ENCODE measurements at regions not wholly inside any gene's neighbourhood (a gene's known extent, or its start where the extent isn't known, plus 50 kb on each side); places are given as distances from the start of the nearest gene placed in this dataset.

DNA sequence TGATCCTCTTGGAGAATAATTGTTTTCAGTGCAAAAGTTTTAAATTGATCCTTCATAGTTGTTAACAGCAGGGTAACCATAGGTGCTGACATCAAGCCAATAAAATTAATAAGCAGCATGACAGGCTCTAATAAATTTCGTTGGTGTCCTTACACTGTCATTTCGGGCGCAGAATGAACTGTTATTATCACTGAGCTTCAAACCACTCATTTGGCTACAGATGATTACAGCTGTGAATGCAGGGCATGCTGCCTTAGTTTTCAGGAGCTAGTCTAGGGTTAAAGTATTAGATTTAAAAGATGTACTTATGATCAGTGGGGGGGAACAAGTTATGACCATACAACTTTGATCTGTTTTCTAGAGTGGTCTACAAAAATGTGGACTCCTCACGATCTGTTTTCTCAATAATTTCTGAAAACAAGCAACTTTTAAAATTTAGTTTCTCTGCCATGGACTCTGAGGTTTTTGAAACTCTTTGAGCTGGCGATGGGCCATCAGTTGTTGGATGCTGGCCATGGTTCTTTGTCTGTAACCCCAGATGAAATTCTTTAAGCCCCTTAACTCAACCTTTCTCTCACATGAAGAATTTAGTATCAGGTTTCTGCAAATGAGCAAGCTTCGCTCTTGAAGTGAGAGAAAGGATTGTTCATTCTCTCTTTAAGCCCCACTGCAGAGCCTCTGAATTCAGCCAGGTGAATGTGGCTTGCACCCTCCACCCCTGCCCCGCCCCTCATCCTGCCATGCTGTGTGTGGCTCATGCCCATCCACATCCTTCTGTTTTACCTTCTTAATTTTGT lies 99.1 kb upstream of the MTHFD1L start:
- no peaks in the 10 kb centered on the region for H3K36me3 ChIP-seq (ENCODE audit: insufficient read depth, low read length)
- ChIA-PET POLR2A (no interaction called here), CTCF (interaction anchor here (0.5 to 1.7 kb wide), 3 partner anchors 9 to 348 kb away, joined by 3 to 6 read pairs (median 3); no protein-coding TSS in a partner anchor)
- Mint-ChIP-seq H3K27ac (no peak overlapping the region), H3K27me3 (no peaks in the 10 kb centered on the region), H3K4me1 (ENCODE audit: low read depth) (no peaks in the 10 kb centered on the region), H3K4me3 (no peak overlapping the region), H3K36me3 (ENCODE audit: low read depth) (no peaks in the 10 kb centered on the region), H3K9me3 (no peaks in the 10 kb centered on the region)
- intact Hi-C loops (cut with DNase I, micrococcal nuclease), result no loop called here
- H3K27ac ChIP-seq (ENCODE audit: low read depth in 1 of 2, low read length in 2 of 2), result no peak overlapping the region
- H3K4me3 ChIP-seq (ENCODE audit: low read length), result no peak overlapping the region
- TF ChIP-seq, protein P1, sequence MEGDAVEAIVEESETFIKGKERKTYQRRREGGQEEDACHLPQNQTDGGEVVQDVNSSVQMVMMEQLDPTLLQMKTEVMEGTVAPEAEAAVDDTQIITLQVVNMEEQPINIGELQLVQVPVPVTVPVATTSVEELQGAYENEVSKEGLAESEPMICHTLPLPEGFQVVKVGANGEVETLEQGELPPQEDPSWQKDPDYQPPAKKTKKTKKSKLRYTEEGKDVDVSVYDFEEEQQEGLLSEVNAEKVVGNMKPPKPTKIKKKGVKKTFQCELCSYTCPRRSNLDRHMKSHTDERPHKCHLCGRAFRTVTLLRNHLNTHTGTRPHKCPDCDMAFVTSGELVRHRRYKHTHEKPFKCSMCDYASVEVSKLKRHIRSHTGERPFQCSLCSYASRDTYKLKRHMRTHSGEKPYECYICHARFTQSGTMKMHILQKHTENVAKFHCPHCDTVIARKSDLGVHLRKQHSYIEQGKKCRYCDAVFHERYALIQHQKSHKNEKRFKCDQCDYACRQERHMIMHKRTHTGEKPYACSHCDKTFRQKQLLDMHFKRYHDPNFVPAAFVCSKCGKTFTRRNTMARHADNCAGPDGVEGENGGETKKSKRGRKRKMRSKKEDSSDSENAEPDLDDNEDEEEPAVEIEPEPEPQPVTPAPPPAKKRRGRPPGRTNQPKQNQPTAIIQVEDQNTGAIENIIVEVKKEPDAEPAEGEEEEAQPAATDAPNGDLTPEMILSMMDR (IDR thresholded peaks at IDR 0.05), result no peak
- no peaks in the 10 kb centered on the region for H3K27me3 ChIP-seq (ENCODE audit: control insufficient read depth in 1 of 2, insufficient read depth in 2 of 2, low read length in 2 of 2)
- DNase-seq (no peak), ATAC-seq (ENCODE audit: poor library complexity) (no peak)
- peaks cover 0 to 3% of the 10 kb centered on the region in 2 experiments for H3K9me3 ChIP-seq (ENCODE audit: control insufficient read depth in 1 of 2, insufficient read depth in 1 of 2, low read length in 2 of 2)
- no peaks in the 10 kb centered on the region for H3K4me1 ChIP-seq (ENCODE audit: insufficient read depth, low read length)

DNA sequence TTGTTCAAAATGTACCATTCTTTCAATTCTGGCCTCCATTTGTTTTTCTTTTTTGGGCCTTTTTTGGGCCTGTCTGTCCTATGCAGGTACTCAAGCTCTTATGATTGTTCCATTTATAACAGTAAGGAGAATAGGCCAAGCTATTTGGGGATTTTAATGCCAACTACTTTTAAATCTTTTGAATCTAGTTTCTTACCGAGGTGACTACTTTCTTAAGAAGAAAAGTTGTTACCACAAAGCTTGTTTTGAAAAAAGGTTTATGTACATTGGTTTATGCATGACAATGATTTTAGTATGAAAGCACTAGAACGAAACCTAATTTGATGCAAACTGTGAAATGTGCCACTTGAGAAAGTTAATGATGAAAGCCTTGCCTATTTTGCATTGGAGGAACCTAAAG lies 98.3 kb upstream of the MTHFD1L start:
- DNase-seq (no peak), ATAC-seq (ENCODE audit: poor library complexity) (no peak)
- Mint-ChIP-seq H3K27me3 (no peaks in the 10 kb centered on the region), H3K9me3 (no peaks in the 10 kb centered on the region), H3K27ac (no peak overlapping the region), H3K4me1 (ENCODE audit: low read depth) (no peaks in the 10 kb centered on the region), H3K36me3 (ENCODE audit: low read depth) (no peaks in the 10 kb centered on the region), H3K4me3 (no peak overlapping the region)
- H3K36me3 ChIP-seq (ENCODE audit: insufficient read depth, low read length), result no peaks in the 10 kb centered on the region
- H3K27ac ChIP-seq (ENCODE audit: low read depth in 1 of 2, low read length in 2 of 2), result no peak overlapping the region
- ChIA-PET POLR2A (no interaction called here), CTCF (interaction anchor here (1.3 to 1.7 kb wide), 2 partner anchors 10 to 349 kb away, joined by 3 to 6 read pairs; no protein-coding TSS in a partner anchor)
- H3K9me3 ChIP-seq (ENCODE audit: control insufficient read depth in 1 of 2, insufficient read depth in 1 of 2, low read length in 2 of 2), result peaks cover 0 to 4% of the 10 kb centered on the region in 2 experiments
- intact Hi-C loops (cut with DNase I, micrococcal nuclease), result no loop called here
- TF ChIP-seq, protein P1 (IDR thresholded peaks at IDR 0.05), result no peak
- H3K27me3 ChIP-seq (ENCODE audit: control insufficient read depth in 1 of 2, insufficient read depth in 2 of 2, low read length in 2 of 2), result no peaks in the 10 kb centered on the region
- H3K4me1 ChIP-seq (ENCODE audit: insufficient read depth, low read length), result no peaks in the 10 kb centered on the region
- no peak overlapping the region for H3K4me3 ChIP-seq (ENCODE audit: low read length)

DNA sequence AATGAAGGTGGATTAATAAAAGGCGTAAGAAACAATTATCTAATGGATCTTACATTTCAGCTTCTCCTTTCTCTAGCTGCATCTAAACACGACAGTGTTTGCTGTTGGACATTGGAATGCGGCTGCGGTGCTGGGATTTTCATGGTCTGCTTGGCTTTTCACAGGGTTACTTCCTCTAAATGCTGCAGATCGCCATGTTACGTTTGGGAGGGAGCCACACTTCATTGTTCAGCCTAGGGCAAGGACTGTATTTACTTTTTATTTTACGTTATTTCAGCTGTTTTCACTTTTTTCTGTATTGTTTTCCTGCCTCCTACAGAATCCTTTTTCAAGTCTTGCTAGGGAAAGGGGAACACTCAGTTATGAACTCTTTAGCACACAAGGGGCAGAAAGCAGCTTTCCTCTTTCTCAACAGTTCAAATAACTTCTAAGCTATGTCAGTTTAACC lies 97.9 kb upstream of the MTHFD1L start:
- Mint-ChIP-seq H3K4me1 (ENCODE audit: low read depth) (no peaks in the 10 kb centered on the region), H3K36me3 (ENCODE audit: low read depth) (no peaks in the 10 kb centered on the region), H3K27me3 (no peaks in the 10 kb centered on the region), H3K27ac (no peak overlapping the region), H3K9me3 (no peaks in the 10 kb centered on the region), H3K4me3 (no peak overlapping the region)
- no peaks in the 10 kb centered on the region for H3K4me1 ChIP-seq (ENCODE audit: insufficient read depth, low read length)
- no peak for DNase-seq
- H3K9me3 ChIP-seq (ENCODE audit: control insufficient read depth in 1 of 2, insufficient read depth in 1 of 2, low read length in 2 of 2), result peaks cover 0 to 4% of the 10 kb centered on the region in 2 experiments
- CTCF ChIA-PET, result interaction anchor here (1.3 to 1.7 kb wide), 2 partner anchors 11 to 349 kb away, joined by 3 to 6 read pairs; no protein-coding TSS in a partner anchor
- POLR2A ChIA-PET, result no interaction called here
- no peak overlapping the region for H3K27ac ChIP-seq (ENCODE audit: low read depth in 1 of 2, low read length in 2 of 2)
- no peak overlapping the region for H3K4me3 ChIP-seq (ENCODE audit: low read length)
- intact Hi-C loops (cut with DNase I, micrococcal nuclease), result no loop called here
- no peak for ATAC-seq (ENCODE audit: poor library complexity)
- H3K36me3 ChIP-seq (ENCODE audit: insufficient read depth, low read length), result no peaks in the 10 kb centered on the region
- TF ChIP-seq, protein P1 (IDR thresholded peaks at IDR 0.05), result no peak
- no peaks in the 10 kb centered on the region for H3K27me3 ChIP-seq (ENCODE audit: control insufficient read depth in 1 of 2, insufficient read depth in 2 of 2, low read length in 2 of 2)
